ENCODE measurements at regions not wholly inside any gene's neighbourhood (a gene's known extent, or its start where the extent isn't known, plus 50 kb on each side); places are given as distances from the start of the nearest gene placed in this dataset.

DNA sequence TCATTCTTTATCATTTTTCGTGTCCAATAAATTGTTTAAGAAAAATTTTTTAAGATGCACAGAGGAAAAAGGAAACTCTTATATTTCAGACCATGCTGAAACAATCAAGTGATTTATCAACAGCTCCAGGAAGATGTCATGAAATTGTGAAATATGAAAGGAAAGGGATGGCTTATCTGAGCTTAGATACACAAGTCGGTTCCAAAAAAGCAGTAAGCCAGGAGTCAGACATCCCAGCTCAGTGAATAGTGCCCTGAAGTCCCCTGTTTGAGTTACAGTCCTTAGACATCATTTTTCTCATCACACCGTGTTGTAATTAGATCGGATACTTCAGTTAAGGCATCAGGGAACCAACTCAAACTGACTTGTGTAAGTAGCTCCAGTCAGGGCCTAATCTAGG is 91.0 kb upstream of the SSTR4 start:
- H3K4me1 ChIP-seq (ENCODE audit: control insufficient read depth in 1 of 2, insufficient read depth in 2 of 2, low read depth in 1 of 2, low read length in 1 of 2) = no peaks in the 10 kb centered on the region
- H3K9me2 ChIP-seq = no peaks in the 10 kb centered on the region
- H3K9me3 ChIP-seq = no peaks in the 10 kb centered on the region
- no peak overlapping the region for H3K4me3 ChIP-seq (ENCODE audit: low read depth in 2 of 2, low read length in 1 of 2)
- WGBS (ENCODE audit: low lambda C conversion rate) = 7% methylated on average over 4 of the region's 4 CpGs
- H3F3A ChIP-seq (replicated peaks; ENCODE audit: insufficient read depth) = no peaks in the 10 kb centered on the region
- ChIA-PET CTCF (interaction anchor here (0.8 kb wide), 1 partner anchor 17 kb away, joined by 4 read pairs; no protein-coding TSS in a partner anchor), POLR2A (no interaction called here)
- no peak overlapping the region for H3K27ac ChIP-seq (ENCODE audit: low read depth in 2 of 2, low read length in 1 of 2)
- no peak for TF ChIP-seq SIN3A (IDR thresholded peaks at IDR 0.05; ENCODE audit: borderline replicate concordance, low read depth, low read length)
- no peak for TF ChIP-seq GABPA (IDR thresholded peaks at IDR 0.05; ENCODE audit: low read depth)
- no peak overlapping the region for H2AFZ ChIP-seq (ENCODE audit: low read depth)
- no peak overlapping the region for H3K4me2 ChIP-seq
- no peak overlapping the region for H3K9ac ChIP-seq
- H3K36me3 ChIP-seq (replicated peaks in 1 of 2; ENCODE audit: control insufficient read depth in 1 of 2, insufficient read depth in 2 of 2, low read length in 1 of 2) = no peaks in the 10 kb centered on the region
- no peaks in the 10 kb centered on the region for H3K79me2 ChIP-seq (ENCODE audit: insufficient read depth)
- H4K20me1 ChIP-seq (ENCODE audit: insufficient read depth) = no peaks in the 10 kb centered on the region
- DNase-seq = no peak
- peaks cover 5% of the 10 kb centered on the region; the same call in 1 of the 2 replicates for H3K27me3 ChIP-seq (ENCODE audit: insufficient read depth)

DNA sequence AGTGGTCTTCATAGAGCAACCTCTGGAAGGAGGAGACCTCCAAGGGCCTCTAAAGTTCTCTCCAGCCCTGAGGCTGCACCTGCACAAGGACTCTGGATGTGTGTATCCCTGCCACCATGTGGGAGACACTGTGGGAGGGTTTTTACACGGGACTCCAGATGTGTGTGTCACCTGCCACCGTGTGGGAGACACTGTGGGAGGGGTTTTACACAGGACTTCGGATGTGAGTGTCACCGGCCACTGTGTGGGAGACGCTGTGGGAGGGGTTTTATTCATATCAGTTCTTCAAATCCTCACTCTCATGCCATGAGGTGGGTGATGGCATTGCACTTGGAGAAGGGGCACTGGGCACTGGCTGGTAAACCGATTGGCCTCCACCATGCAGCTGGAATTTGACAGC is 90.2 kb upstream of the SSTR4 start:
- no peaks in the 10 kb centered on the region for H3K9me2 ChIP-seq
- no peaks in the 10 kb centered on the region for H3K79me2 ChIP-seq (ENCODE audit: insufficient read depth)
- no peaks in the 10 kb centered on the region for H3F3A ChIP-seq (replicated peaks; ENCODE audit: insufficient read depth)
- no peaks in the 10 kb centered on the region for H3K36me3 ChIP-seq (replicated peaks in 1 of 2; ENCODE audit: control insufficient read depth in 1 of 2, insufficient read depth in 2 of 2, low read length in 1 of 2)
- no peaks in the 10 kb centered on the region for H4K20me1 ChIP-seq (ENCODE audit: insufficient read depth)
- H3K27me3 ChIP-seq (ENCODE audit: insufficient read depth) = no peaks in the 10 kb centered on the region
- ChIA-PET CTCF (no interaction called here), POLR2A (no interaction called here)
- TF ChIP-seq FOSL2 (IDR thresholded peaks at IDR 0.05; ENCODE audit: borderline replicate concordance, low read depth) = no peak
- TF ChIP-seq TEAD4 (IDR thresholded peaks at IDR 0.05; ENCODE audit: borderline replicate concordance, insufficient read depth) = no peak
- TF ChIP-seq, protein P1, sequence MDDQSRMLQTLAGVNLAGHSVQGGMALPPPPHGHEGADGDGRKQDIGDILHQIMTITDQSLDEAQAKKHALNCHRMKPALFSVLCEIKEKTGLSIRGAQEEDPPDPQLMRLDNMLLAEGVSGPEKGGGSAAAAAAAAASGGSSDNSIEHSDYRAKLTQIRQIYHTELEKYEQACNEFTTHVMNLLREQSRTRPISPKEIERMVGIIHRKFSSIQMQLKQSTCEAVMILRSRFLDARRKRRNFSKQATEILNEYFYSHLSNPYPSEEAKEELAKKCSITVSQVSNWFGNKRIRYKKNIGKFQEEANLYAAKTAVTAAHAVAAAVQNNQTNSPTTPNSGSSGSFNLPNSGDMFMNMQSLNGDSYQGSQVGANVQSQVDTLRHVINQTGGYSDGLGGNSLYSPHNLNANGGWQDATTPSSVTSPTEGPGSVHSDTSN (IDR thresholded peaks at IDR 0.05) = no peak
- TF ChIP-seq, protein P2, sequence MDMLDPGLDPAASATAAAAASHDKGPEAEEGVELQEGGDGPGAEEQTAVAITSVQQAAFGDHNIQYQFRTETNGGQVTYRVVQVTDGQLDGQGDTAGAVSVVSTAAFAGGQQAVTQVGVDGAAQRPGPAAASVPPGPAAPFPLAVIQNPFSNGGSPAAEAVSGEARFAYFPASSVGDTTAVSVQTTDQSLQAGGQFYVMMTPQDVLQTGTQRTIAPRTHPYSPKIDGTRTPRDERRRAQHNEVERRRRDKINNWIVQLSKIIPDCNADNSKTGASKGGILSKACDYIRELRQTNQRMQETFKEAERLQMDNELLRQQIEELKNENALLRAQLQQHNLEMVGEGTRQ (IDR thresholded peaks at IDR 0.05; ENCODE audit: borderline replicate concordance, low read depth, low read length) = no peak
- TF ChIP-seq JUND (IDR thresholded peaks at IDR 0.05) = no peak
- no peak for TF ChIP-seq CHD2 (IDR thresholded peaks at IDR 0.05; ENCODE audit: low read length, partially characterized antibody)
- TF ChIP-seq RFX5 (IDR thresholded peaks at IDR 0.05; ENCODE audit: low read length) = no peak
- TF ChIP-seq, protein P3, sequence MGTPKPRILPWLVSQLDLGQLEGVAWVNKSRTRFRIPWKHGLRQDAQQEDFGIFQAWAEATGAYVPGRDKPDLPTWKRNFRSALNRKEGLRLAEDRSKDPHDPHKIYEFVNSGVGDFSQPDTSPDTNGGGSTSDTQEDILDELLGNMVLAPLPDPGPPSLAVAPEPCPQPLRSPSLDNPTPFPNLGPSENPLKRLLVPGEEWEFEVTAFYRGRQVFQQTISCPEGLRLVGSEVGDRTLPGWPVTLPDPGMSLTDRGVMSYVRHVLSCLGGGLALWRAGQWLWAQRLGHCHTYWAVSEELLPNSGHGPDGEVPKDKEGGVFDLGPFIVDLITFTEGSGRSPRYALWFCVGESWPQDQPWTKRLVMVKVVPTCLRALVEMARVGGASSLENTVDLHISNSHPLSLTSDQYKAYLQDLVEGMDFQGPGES (IDR thresholded peaks at IDR 0.05; ENCODE audit: low read depth, low read length) = no peak
- no peak for TF ChIP-seq SIN3A (IDR thresholded peaks at IDR 0.05; ENCODE audit: borderline replicate concordance, low read depth, low read length)
- TF ChIP-seq SMC3 (IDR thresholded peaks at IDR 0.05; ENCODE audit: low read depth, low read length) = no peak
- no peak overlapping the region for H3K4me2 ChIP-seq
- no peak overlapping the region for H3K9ac ChIP-seq
- no peak overlapping the region for H3K27ac ChIP-seq (ENCODE audit: low read depth in 2 of 2, low read length in 1 of 2)
- 10% methylated on average over 6 of the region's 6 CpGs for WGBS (ENCODE audit: low lambda C conversion rate)
- H2AFZ ChIP-seq (ENCODE audit: low read depth) = no peak overlapping the region
- no peaks in the 10 kb centered on the region for H3K4me1 ChIP-seq (ENCODE audit: control insufficient read depth in 1 of 2, insufficient read depth in 2 of 2, low read depth in 1 of 2, low read length in 1 of 2)
- no peak for DNase-seq
- no peaks in the 10 kb centered on the region for H3K9me3 ChIP-seq
- H3K4me3 ChIP-seq (ENCODE audit: low read depth in 2 of 2, low read length in 1 of 2) = no peak overlapping the region

Data from SK-N-SH (cell line).